ENCODE measurements at regions not wholly inside any gene's neighbourhood (a gene's known extent, or its start where the extent isn't known, plus 50 kb on each side); places are given as distances from the start of the nearest gene placed in this dataset.

GRCh38 chr7:131122394-131122793 lies 205.3 kb upstream of the MKLN1 start:
- TF ChIP-seq TAF1 (IDR thresholded peaks at IDR 0.05; ENCODE audit: borderline replicate concordance, low read depth, low read length) (no peak), POLR2A (IDR thresholded peaks at IDR 0.05; ENCODE audit: low read depth, low read length) (no peak), POLR2AphosphoS5 (IDR thresholded peaks at IDR 0.05; ENCODE audit: low read depth, low read length) (no peak)

Measured in GM12892 (cell line).